Neural progenitor cell (in vitro differentiated cells): ENCODE measurements at regions not wholly inside any gene's neighbourhood (a gene's known extent, or its start where the extent isn't known, plus 50 kb on each side); places are given as distances from the start of the nearest gene placed in this dataset.

Experiments
- DNase-seq: peaks from one replicate; pipeline ENCODE4 v3.0.0-alpha.2; 2016; ENCODE audit warnings: low spot score
- H2AFZ ChIP-seq: fragments of 200-600 bp; sonication (generic); replicated peaks from 2 replicates; pipeline ENCODE4 v1.6.1; 2016; ENCODE audit warnings: antibody characterized with exemption
- H3F3A ChIP-seq: fragments of 200-600 bp; sonication (generic); 2 replicates; pipeline ENCODE4 v1.6.1; 2016; ENCODE audit warnings: antibody characterized with exemption, low read depth
- H3K27ac ChIP-seq: fragments of 200-600 bp; sonication (generic); 2 replicates; pipeline ENCODE4 v1.5.1; 2016; ENCODE audit warnings: mild to moderate bottlenecking
- H3K27me3 ChIP-seq: fragments of 200-600 bp; sonication (generic); 2 replicates; pipeline ENCODE4 v1.6.1; 2016; ENCODE audit warnings: mild to moderate bottlenecking, moderate library complexity
- H3K36me3 ChIP-seq: fragments of 200-600 bp; sonication (generic); 2 replicates; pipeline ENCODE4 v1.5.1; 2016
- H3K4me1 ChIP-seq: fragments of 200-600 bp; sonication (generic); 2 replicates; pipeline ENCODE4 v1.6.1; 2016; ENCODE audit warnings: mixed run types
- H3K4me2 ChIP-seq: fragments of 200-600 bp; sonication (generic); 2 replicates; pipeline ENCODE4 v1.6.1; 2016
- H3K4me3 ChIP-seq: fragments of 200-600 bp; sonication (generic); 2 replicates; pipeline ENCODE4 v1.5.1; 2016
- H3K79me2 ChIP-seq: fragments of 200-600 bp; sonication (generic); 2 replicates; pipeline ENCODE4 v1.6.1; 2016; ENCODE audit warnings: low read depth
- H3K9ac ChIP-seq: fragments of 200-600 bp; sonication (generic); 2 replicates; pipeline ENCODE4 v1.6.1; 2016
- H3K9me3 ChIP-seq: fragments of 200-600 bp; sonication (generic); 2 replicates; pipeline ENCODE4 v1.5.1; 2016; ENCODE audit warnings: low read depth
- H4K20me1 ChIP-seq: fragments of 200-600 bp; sonication (generic); 2 replicates; pipeline ENCODE4 v1.6.1; 2016; ENCODE audit warnings: low read depth
- H3K27ac Mint-ChIP-seq: 3 replicates; pipeline ENCODE4 v1.8.0; 2021; ENCODE audit warnings: mixed read lengths
- H3K27me3 Mint-ChIP-seq: 2 replicates; pipeline ENCODE4 v1.8.0; 2022; ENCODE audit warnings: low read depth, mild to moderate bottlenecking, inconsistent platforms, moderate library complexity, mixed read lengths; ENCODE audit not compliant: insufficient read depth
- H3K36me3 Mint-ChIP-seq: 3 replicates; pipeline ENCODE4 v1.8.0; 2021; ENCODE audit warnings: mixed read lengths
- H3K4me1 Mint-ChIP-seq: 3 replicates; pipeline ENCODE4 v1.8.0; 2021; ENCODE audit warnings: mixed read lengths
- H3K4me3 Mint-ChIP-seq: 3 replicates; pipeline ENCODE4 v1.8.0; 2021; ENCODE audit warnings: mild to moderate bottlenecking, moderate library complexity, mixed read lengths
- H3K9me3 Mint-ChIP-seq: 3 replicates; pipeline ENCODE4 v1.8.0; 2020; ENCODE audit warnings: mixed read lengths
- EZH2 ChIP-seq: fragments of 200-600 bp; sonication (generic); IDR thresholded peaks from 2 replicates; pipeline ENCODE4 v1.6.1; 2017; ENCODE audit warnings: antibody characterized with exemption, mild to moderate bottlenecking, moderate library complexity
- EZH2phosphoT487 ChIP-seq: fragments of 200-600 bp; sonication (generic); IDR thresholded peaks from 2 replicates; pipeline ENCODE4 v1.6.1; 2017; ENCODE audit warnings: antibody characterized with exemption
- TF ChIP-seq, protein P1 (sequence below): fragments of 200-600 bp; sonication (generic); IDR thresholded peaks from 2 replicates; pipeline ENCODE4 v1.5.1; 2017; ENCODE audit warnings: antibody characterized with exemption, mild to moderate bottlenecking

- H3K9ac ChIP-seq: no peak overlapping the region
- no peaks in the 10 kb centered on the region for H3K36me3 ChIP-seq
- H3K27me3 ChIP-seq: no peaks in the 10 kb centered on the region
- H3K27me3 Mint-ChIP-seq: peaks cover 8% of the 10 kb centered on the region
- peak overlapping the region; percentile 36 for H3K4me2 ChIP-seq
- TF ChIP-seq EZH2: no peak
- no peak for TF ChIP-seq EZH2phosphoT487
- TF ChIP-seq, protein P1, sequence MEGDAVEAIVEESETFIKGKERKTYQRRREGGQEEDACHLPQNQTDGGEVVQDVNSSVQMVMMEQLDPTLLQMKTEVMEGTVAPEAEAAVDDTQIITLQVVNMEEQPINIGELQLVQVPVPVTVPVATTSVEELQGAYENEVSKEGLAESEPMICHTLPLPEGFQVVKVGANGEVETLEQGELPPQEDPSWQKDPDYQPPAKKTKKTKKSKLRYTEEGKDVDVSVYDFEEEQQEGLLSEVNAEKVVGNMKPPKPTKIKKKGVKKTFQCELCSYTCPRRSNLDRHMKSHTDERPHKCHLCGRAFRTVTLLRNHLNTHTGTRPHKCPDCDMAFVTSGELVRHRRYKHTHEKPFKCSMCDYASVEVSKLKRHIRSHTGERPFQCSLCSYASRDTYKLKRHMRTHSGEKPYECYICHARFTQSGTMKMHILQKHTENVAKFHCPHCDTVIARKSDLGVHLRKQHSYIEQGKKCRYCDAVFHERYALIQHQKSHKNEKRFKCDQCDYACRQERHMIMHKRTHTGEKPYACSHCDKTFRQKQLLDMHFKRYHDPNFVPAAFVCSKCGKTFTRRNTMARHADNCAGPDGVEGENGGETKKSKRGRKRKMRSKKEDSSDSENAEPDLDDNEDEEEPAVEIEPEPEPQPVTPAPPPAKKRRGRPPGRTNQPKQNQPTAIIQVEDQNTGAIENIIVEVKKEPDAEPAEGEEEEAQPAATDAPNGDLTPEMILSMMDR: no peak
- H3K4me3 ChIP-seq: no peak overlapping the region
- H3K27ac Mint-ChIP-seq: no peak overlapping the region
- no peak overlapping the region for H3K27ac ChIP-seq
- H3K79me2 ChIP-seq: no peaks in the 10 kb centered on the region
- H3K9me3 Mint-ChIP-seq: no peaks in the 10 kb centered on the region
- H2AFZ ChIP-seq: no peak overlapping the region
- H3F3A ChIP-seq: peaks cover 11% of the 10 kb centered on the region
- H3K36me3 Mint-ChIP-seq: no peaks in the 10 kb centered on the region
- no peak for DNase-seq
- no peaks in the 10 kb centered on the region for H3K9me3 ChIP-seq
- H4K20me1 ChIP-seq: no peaks in the 10 kb centered on the region
- peaks cover 44% of the 10 kb centered on the region for H3K4me1 ChIP-seq
- H3K4me1 Mint-ChIP-seq: peaks cover 37% of the 10 kb centered on the region
- no peak overlapping the region for H3K4me3 Mint-ChIP-seq
Measured at GRCh38 chr1:14184454-14184853, 414.0 kb upstream of the KAZN start.

- no peaks in the 10 kb centered on the region for H4K20me1 ChIP-seq
- no peaks in the 10 kb centered on the region for H3K27me3 ChIP-seq
- H3K27ac Mint-ChIP-seq: no peak overlapping the region
Measured at GRCh38 chr1:14189381-14189780, 409.1 kb upstream of the KAZN start.

GRCh38 chr1:14190508-14190907, 408.0 kb upstream of the KAZN start:
- Histone ChIP-seq H2AFZ (no peak overlapping the region), H3K9me3 (no peaks in the 10 kb centered on the region), H3K36me3 (no peaks in the 10 kb centered on the region), H3K79me2 (no peaks in the 10 kb centered on the region), H3K9ac (no peak overlapping the region), H3K4me3 (no peak overlapping the region), H3K4me2 (no peak overlapping the region), H4K20me1 (no peaks in the 10 kb centered on the region), H3K27ac (no peak overlapping the region), H3K27me3 (no peaks in the 10 kb centered on the region), H3K4me1 (no peaks in the 10 kb centered on the region), H3F3A (no peaks in the 10 kb centered on the region)
- Mint-ChIP-seq H3K4me3 (no peak overlapping the region), H3K27me3 (no peaks in the 10 kb centered on the region), H3K27ac (no peak overlapping the region), H3K4me1 (no peaks in the 10 kb centered on the region), H3K9me3 (peaks cover 5% of the 10 kb centered on the region), H3K36me3 (no peaks in the 10 kb centered on the region)
- TF ChIP-seq, protein P1: no peak
- no peak for TF ChIP-seq EZH2
- TF ChIP-seq EZH2phosphoT487: no peak
- DNase-seq: no peak

More at GRCh38 chr1:14189381-14189780, 409.1 kb upstream of the KAZN start:
- H3K27ac ChIP-seq: no peak overlapping the region
- no peaks in the 10 kb centered on the region for H3K36me3 Mint-ChIP-seq
- no peak for DNase-seq
- H3K4me2 ChIP-seq: no peak overlapping the region
- no peaks in the 10 kb centered on the region for H3K79me2 ChIP-seq
- no peaks in the 10 kb centered on the region for H3K9me3 ChIP-seq
- H3K27me3 Mint-ChIP-seq: no peaks in the 10 kb centered on the region
- no peaks in the 10 kb centered on the region for H3K36me3 ChIP-seq
- no peaks in the 10 kb centered on the region for H3F3A ChIP-seq
- TF ChIP-seq, protein P1: no peak
- no peak for TF ChIP-seq EZH2
- no peak for TF ChIP-seq EZH2phosphoT487
- peaks cover 1% of the 10 kb centered on the region for H3K4me1 ChIP-seq
- no peak overlapping the region for H3K9ac ChIP-seq
- H2AFZ ChIP-seq: no peak overlapping the region
- peaks cover 3% of the 10 kb centered on the region for H3K9me3 Mint-ChIP-seq
- peaks cover 2% of the 10 kb centered on the region for H3K4me1 Mint-ChIP-seq
- no peak overlapping the region for H3K4me3 ChIP-seq
- no peak overlapping the region for H3K4me3 Mint-ChIP-seq
